IMR-90 (cell line): ENCODE measurements at regions not wholly inside any gene's neighbourhood (a gene's known extent, or its start where the extent isn't known, plus 50 kb on each side); places are given as distances from the start of the nearest gene placed in this dataset.

ENCODE experiments used
- FOS ChIP-seq: fragments of 150-350 bp; IDR thresholded peaks from 2 replicates; pipeline ENCODE4 v1.6.1; 2016; ENCODE audit warnings: low read depth, low read length
- TF ChIP-seq, protein P1 (sequence below): conservative IDR thresholded peaks from 2 replicates; pipeline ENCODE4 v1.5.1; 2012; ENCODE audit warnings: mild to moderate bottlenecking, low read depth, low read length, improper control_type of control experiment

- TF ChIP-seq, protein P1, sequence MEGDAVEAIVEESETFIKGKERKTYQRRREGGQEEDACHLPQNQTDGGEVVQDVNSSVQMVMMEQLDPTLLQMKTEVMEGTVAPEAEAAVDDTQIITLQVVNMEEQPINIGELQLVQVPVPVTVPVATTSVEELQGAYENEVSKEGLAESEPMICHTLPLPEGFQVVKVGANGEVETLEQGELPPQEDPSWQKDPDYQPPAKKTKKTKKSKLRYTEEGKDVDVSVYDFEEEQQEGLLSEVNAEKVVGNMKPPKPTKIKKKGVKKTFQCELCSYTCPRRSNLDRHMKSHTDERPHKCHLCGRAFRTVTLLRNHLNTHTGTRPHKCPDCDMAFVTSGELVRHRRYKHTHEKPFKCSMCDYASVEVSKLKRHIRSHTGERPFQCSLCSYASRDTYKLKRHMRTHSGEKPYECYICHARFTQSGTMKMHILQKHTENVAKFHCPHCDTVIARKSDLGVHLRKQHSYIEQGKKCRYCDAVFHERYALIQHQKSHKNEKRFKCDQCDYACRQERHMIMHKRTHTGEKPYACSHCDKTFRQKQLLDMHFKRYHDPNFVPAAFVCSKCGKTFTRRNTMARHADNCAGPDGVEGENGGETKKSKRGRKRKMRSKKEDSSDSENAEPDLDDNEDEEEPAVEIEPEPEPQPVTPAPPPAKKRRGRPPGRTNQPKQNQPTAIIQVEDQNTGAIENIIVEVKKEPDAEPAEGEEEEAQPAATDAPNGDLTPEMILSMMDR, result no peak
- no peak for TF ChIP-seq FOS
Measured at GRCh38 chr20:50413088-50413500, 97.1 kb upstream of the PTPN1 start.
